ENCODE measurements at regions not wholly inside any gene's neighbourhood (a gene's known extent, or its start where the extent isn't known, plus 50 kb on each side); places are given as distances from the start of the nearest gene placed in this dataset.

DNA sequence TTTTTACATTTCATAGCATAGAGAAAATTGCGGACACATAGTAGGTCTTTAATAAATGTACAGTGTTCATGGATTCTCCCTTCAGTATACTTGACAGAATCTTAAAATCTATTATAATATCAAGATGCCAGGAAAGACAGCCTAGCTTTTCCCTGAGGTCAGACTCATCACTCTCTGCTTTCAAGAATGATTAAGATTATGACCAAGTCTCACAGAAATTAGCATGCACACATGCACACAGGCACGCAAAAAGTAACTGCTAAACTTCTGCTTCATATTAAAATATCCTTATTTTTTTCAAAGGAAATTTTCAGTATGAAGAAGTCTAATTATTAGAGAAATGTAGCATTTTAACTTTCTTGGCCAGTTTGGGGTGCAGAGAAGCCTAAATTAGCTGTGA, 493.8 kb upstream of the NECTIN3 start:
- DNase-seq (ENCODE audit: extremely low spot score, unreplicated experiment): no peak
- H3K4me1 Mint-ChIP-seq (ENCODE audit: unreplicated experiment): peaks cover 10% of the 10 kb centered on the region
- H3K27ac Mint-ChIP-seq: no peak overlapping the region
- no peak overlapping the region for H3K4me3 Mint-ChIP-seq
- no peaks in the 10 kb centered on the region for H3K9me3 Mint-ChIP-seq
- TF ChIP-seq, protein P1, sequence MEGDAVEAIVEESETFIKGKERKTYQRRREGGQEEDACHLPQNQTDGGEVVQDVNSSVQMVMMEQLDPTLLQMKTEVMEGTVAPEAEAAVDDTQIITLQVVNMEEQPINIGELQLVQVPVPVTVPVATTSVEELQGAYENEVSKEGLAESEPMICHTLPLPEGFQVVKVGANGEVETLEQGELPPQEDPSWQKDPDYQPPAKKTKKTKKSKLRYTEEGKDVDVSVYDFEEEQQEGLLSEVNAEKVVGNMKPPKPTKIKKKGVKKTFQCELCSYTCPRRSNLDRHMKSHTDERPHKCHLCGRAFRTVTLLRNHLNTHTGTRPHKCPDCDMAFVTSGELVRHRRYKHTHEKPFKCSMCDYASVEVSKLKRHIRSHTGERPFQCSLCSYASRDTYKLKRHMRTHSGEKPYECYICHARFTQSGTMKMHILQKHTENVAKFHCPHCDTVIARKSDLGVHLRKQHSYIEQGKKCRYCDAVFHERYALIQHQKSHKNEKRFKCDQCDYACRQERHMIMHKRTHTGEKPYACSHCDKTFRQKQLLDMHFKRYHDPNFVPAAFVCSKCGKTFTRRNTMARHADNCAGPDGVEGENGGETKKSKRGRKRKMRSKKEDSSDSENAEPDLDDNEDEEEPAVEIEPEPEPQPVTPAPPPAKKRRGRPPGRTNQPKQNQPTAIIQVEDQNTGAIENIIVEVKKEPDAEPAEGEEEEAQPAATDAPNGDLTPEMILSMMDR (conservative IDR thresholded peaks at IDR 0.05): no peak
- H3K27me3 Mint-ChIP-seq: no peaks in the 10 kb centered on the region
- peaks cover 8% of the 10 kb centered on the region for H3K36me3 Mint-ChIP-seq

DNA sequence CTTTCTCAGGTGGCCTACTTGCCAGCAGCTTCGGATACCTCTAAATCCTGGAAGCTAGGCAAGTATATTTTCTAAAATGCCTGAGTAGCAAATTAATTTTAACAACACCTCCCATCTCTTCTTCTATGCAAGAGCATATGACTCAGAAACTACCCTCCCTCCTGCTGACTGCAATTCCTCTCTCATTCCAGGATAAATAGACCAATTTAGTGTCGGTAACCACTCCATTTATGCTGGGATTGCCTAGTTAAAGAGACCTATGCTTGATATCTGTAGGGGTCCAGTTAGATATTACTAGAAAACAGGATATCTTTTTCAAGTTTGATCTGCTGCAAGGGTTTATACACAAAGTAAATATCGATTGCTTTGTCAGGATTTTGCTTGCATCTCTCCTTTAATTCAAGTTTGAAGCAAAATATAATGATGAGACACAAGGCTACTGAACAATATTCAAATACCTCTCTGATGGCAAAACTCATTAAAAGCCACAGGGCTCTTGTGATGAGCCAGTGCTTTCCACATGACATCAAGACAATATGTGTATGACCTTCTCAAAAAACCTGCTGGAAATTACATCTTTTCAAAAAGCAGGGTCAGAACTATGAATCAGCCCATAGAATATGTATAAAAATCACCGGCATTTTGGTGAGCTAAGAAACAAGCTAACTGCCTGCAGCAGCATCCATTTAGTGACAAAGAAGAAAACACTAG, 491.6 kb upstream of the NECTIN3 start:
- Mint-ChIP-seq H3K4me1 (ENCODE audit: unreplicated experiment) (peaks cover 14% of the 10 kb centered on the region), H3K4me3 (no peak overlapping the region), H3K27ac (no peak overlapping the region), H3K27me3 (no peaks in the 10 kb centered on the region), H3K9me3 (no peaks in the 10 kb centered on the region), H3K36me3 (no peaks in the 10 kb centered on the region)
- no peak for DNase-seq (ENCODE audit: extremely low spot score, unreplicated experiment)
- TF ChIP-seq, protein P1 (conservative IDR thresholded peaks at IDR 0.05): no peak

DNA sequence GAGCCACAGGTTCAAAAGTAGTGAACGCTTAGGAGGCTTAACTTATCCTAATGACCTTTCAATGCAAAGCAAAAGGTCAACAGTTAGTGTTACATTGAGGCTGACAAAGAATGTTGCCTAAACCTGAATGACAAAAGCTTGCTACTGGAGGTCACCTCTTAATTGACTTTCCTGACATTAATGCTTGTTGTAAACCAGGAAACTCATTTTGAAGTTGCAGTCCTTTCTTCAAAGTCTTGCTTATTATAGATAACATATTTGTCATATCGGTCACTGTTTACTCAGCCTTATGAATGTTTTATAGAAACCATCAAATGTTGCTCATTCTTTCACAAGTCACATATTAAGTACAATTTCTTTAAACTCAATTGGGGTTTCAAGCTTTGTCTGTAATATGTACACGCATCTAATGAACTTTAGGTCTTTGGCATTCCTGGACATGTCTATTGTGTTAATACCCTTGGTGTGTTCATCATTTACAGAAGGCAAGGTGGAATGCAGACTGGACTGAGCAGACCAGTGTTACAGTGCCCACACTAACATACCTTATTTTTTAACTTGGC, 488.2 kb upstream of the NECTIN3 start:
- H3K9me3 Mint-ChIP-seq: no peaks in the 10 kb centered on the region
- H3K4me1 Mint-ChIP-seq (ENCODE audit: unreplicated experiment): peaks cover 11% of the 10 kb centered on the region
- H3K27me3 Mint-ChIP-seq: no peaks in the 10 kb centered on the region
- no peak overlapping the region for H3K4me3 Mint-ChIP-seq
- H3K36me3 Mint-ChIP-seq: no peaks in the 10 kb centered on the region
- DNase-seq (ENCODE audit: extremely low spot score, unreplicated experiment): no peak
- no peak overlapping the region for H3K27ac Mint-ChIP-seq
- TF ChIP-seq, protein P1 (conservative IDR thresholded peaks at IDR 0.05): no peak

DNA sequence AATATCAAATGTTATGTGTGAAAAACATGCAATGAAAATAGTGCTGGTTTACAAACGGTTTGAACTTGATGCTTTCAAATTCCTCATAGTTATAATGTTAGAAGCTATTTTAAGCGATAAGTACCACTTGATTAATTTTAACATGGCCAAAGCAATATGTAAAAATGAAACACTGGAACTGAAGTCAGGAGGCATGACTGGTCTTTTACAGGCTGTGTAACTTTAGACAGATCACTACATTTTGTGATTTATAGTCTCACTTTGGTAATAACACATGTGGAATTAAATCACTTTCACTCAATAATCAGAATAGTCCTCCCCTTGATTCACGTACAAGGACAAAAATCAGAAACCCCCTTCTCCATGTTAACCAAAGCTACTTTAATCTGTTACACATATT, 482.7 kb upstream of the NECTIN3 start:
- TF ChIP-seq, protein P1 (conservative IDR thresholded peaks at IDR 0.05): no peak
- H3K4me3 Mint-ChIP-seq: no peak overlapping the region
- no peaks in the 10 kb centered on the region for H3K27me3 Mint-ChIP-seq
- no peaks in the 10 kb centered on the region for H3K36me3 Mint-ChIP-seq
- peaks cover 4% of the 10 kb centered on the region for H3K9me3 Mint-ChIP-seq
- H3K27ac Mint-ChIP-seq: no peak overlapping the region
- H3K4me1 Mint-ChIP-seq (ENCODE audit: unreplicated experiment): peaks cover 15% of the 10 kb centered on the region
- DNase-seq (ENCODE audit: extremely low spot score, unreplicated experiment): no peak

DNA sequence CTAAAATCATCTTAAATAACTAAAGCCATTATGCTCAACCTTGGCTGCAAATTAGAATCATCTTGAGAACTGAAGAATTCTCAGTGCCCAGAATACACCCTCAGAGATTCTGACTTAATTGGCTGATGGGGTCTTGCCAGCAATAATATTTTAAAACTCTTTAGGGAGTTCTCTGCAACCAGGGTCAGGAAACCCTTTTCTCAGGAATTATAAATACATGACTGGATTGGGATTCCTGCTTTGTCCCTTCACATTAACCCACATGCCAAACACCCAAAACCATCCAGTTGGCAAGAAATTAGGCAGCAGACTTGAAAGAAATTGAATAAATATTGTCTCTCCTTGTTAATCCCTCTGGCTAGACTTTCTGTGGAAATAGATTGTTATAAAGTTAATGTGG, 482.3 kb upstream of the NECTIN3 start:
- no peak overlapping the region for H3K27ac Mint-ChIP-seq
- H3K4me1 Mint-ChIP-seq (ENCODE audit: unreplicated experiment): peaks cover 11% of the 10 kb centered on the region
- DNase-seq (ENCODE audit: extremely low spot score, unreplicated experiment): no peak
- no peaks in the 10 kb centered on the region for H3K36me3 Mint-ChIP-seq
- TF ChIP-seq, protein P1 (conservative IDR thresholded peaks at IDR 0.05): no peak
- H3K9me3 Mint-ChIP-seq: peaks cover 4% of the 10 kb centered on the region
- no peak overlapping the region for H3K4me3 Mint-ChIP-seq
- no peaks in the 10 kb centered on the region for H3K27me3 Mint-ChIP-seq
